Ascending aorta (tissue), 2 donors: ENCODE measurements at regions not wholly inside any gene's neighbourhood (a gene's known extent, or its start where the extent isn't known, plus 50 kb on each side); places are given as distances from the start of the nearest gene placed in this dataset.

Experiments
- DNase-seq, 2 donors: peaks; one replicate each; pipeline ENCODE4 v3.0.0-alpha.2; 2019; ENCODE audit warnings: low spot score in 2 of 2
- H3K27ac ChIP-seq, 2 donors: fragments of 200-600 bp; sonication (generic); one replicate each; pipeline ENCODE4 v1.5.1; 2016 to 2017; ENCODE audit warnings: mild to moderate bottlenecking in 1 of 2
- H3K27me3 ChIP-seq: fragments of 200-600 bp; sonication (generic); one replicate; pipeline ENCODE4 v1.5.1; 2017
- H3K36me3 ChIP-seq, 2 donors: fragments of 200-600 bp; sonication (generic); one replicate each; pipeline ENCODE4 v1.5.1; 2016
- H3K4me1 ChIP-seq, 2 donors: fragments of 200-600 bp; sonication (generic); one replicate each; pipeline ENCODE4 v1.5.1; 2016 to 2017; ENCODE audit warnings: mild to moderate bottlenecking in 1 of 2
- H3K4me3 ChIP-seq, 2 donors: fragments of 200-600 bp; sonication (generic); one replicate each; pipeline ENCODE4 v1.5.1; 2016 to 2017; ENCODE audit warnings: mild to moderate bottlenecking in 1 of 2
- H3K9me3 ChIP-seq, 2 donors: fragments of 200-600 bp; sonication (generic); one replicate each; pipeline ENCODE4 v1.5.1; 2016
- intact Hi-C: fragments of 100-400 bp; cut with DNase I; formaldehyde crosslinking; loops from one replicate; pipeline ENCODE4 v1.15.1; 2023
- TF ChIP-seq, protein P1 (sequence below), 3 experiments: fragments of 200-600 bp in 2 of 3; fragments of 450-650 bp in 1 of 3; sonication (generic) in 2 of 3; IDR thresholded peaks; one replicate each; pipeline ENCODE4 v1.5.1; 2016 to 2019; ENCODE audit warnings: antibody characterized with exemption in 3 of 3, mild to moderate bottlenecking in 1 of 3, moderate library complexity in 1 of 3

DNA sequence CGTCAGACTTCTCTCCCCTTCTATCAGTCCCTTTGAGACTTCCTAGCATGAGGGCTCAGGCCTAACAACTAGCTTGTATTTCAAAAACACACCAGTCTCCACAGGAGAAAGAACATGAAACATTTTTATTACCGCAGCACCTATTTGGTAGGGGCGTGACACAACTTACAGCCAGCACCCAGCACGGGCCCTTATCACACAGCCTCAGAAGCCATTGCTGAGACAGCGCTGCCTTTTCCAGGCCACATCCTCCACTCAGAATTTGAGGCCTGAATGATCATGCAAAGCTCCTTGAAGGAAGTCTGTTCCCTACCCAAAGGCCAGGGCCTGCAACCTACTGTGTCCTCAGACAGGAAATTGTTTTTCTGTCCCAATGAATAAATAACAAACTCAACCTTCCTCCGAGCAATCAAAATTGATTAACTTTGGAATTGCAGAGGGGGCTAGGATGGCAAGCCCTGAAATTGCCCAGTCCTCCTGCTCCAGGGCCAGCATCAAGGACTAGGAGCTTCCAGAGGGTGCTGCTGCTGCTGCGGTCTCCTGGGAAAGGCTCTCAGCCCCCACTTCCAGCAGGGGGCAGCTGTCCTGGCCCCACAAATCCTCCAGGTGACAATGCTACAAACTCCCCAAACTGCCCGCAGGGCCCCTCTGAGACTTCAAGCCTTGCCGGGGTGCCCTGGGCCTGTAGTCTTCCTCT is 94.3 kb upstream of the GALNT2 start:
- Histone ChIP-seq H3K4me3 (no peak overlapping the region), H3K4me1 (no peaks in the 10 kb centered on the region), H3K36me3 (no peaks in the 10 kb centered on the region), H3K27ac (no peak overlapping the region), H3K27me3 (no peaks in the 10 kb centered on the region), H3K9me3 (peaks cover 7 to 14% of the 10 kb centered on the region in 2 donors)
- DNase-seq, result no peak
- intact Hi-C loops, result no loop called here
- TF ChIP-seq, protein P1, sequence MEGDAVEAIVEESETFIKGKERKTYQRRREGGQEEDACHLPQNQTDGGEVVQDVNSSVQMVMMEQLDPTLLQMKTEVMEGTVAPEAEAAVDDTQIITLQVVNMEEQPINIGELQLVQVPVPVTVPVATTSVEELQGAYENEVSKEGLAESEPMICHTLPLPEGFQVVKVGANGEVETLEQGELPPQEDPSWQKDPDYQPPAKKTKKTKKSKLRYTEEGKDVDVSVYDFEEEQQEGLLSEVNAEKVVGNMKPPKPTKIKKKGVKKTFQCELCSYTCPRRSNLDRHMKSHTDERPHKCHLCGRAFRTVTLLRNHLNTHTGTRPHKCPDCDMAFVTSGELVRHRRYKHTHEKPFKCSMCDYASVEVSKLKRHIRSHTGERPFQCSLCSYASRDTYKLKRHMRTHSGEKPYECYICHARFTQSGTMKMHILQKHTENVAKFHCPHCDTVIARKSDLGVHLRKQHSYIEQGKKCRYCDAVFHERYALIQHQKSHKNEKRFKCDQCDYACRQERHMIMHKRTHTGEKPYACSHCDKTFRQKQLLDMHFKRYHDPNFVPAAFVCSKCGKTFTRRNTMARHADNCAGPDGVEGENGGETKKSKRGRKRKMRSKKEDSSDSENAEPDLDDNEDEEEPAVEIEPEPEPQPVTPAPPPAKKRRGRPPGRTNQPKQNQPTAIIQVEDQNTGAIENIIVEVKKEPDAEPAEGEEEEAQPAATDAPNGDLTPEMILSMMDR (IDR thresholded peaks at IDR 0.05), result peak in 1 of 3 experiments; percentile 5

DNA sequence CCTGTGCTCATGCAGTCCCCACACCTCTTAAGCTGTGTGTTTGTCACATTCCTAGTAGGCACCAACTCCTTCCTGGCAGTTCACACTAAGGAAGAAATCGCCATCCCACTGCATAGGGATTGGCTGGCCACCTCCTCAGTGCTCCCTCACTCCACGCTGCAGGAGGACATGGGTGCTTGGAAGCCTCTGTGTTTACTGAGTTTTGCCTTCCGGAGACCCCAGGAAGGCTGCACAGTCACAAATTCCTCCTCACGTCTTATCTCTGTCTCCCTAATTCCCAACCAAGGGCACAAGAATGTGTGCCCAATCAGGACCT is 93.8 kb upstream of the GALNT2 start:
- no peak for DNase-seq
- intact Hi-C loops, result no loop called here
- TF ChIP-seq, protein P1 (IDR thresholded peaks at IDR 0.05), result no peak
- Histone ChIP-seq H3K9me3 (peaks cover 7 to 18% of the 10 kb centered on the region in 2 donors), H3K4me1 (no peaks in the 10 kb centered on the region), H3K27ac (no peak overlapping the region), H3K27me3 (no peaks in the 10 kb centered on the region), H3K4me3 (no peak overlapping the region), H3K36me3 (no peaks in the 10 kb centered on the region)

DNA sequence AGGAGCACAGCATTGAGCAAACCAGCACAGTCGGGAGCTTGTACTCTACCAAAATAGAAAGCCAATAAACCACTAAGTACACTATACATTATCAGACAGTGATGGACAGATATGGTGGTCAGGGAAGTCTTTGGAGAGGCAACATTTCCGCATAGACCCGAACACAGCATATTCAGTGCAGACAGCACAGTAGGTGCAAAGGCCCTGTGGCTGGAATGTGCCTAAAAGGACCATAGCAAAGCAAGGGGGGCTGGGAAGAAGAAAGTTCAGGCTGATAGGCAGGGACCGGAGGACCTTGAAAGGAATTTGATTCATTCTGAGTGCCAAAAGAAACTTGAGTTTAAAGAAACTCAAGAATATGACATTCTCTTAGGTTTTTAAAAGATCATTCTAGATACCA is 92.0 kb upstream of the GALNT2 start:
- no peaks in the 10 kb centered on the region for H3K27me3 ChIP-seq
- no peak overlapping the region for H3K27ac ChIP-seq
- no peaks in the 10 kb centered on the region for H3K4me1 ChIP-seq
- TF ChIP-seq, protein P1 (IDR thresholded peaks at IDR 0.05), result no peak
- intact Hi-C loops, result no loop called here
- no peaks in the 10 kb centered on the region for H3K36me3 ChIP-seq
- DNase-seq, result no peak
- no peak overlapping the region for H3K4me3 ChIP-seq
- peaks cover 7 to 18% of the 10 kb centered on the region in 2 donors for H3K9me3 ChIP-seq

DNA sequence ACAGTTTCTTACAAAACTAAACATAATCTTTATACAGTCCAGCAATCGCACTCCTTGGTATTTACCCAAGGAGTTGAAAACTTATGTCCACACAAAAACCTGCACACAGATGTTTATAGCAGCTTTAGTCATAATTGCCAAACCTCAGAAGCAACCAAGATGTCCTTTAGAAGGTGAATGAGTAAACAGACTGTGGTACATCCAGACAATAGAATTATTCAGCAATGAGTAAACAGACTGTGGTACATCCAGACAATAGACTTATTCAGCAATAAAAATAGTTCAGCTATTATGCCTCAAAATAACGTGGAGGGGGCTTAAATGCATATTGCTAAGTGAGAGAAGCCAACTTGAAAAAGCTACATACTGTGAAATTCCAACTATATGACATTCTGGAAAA is 87.0 kb upstream of the GALNT2 start:
- TF ChIP-seq, protein P1 (IDR thresholded peaks at IDR 0.05), result no peak
- intact Hi-C loops, result no loop called here

DNA sequence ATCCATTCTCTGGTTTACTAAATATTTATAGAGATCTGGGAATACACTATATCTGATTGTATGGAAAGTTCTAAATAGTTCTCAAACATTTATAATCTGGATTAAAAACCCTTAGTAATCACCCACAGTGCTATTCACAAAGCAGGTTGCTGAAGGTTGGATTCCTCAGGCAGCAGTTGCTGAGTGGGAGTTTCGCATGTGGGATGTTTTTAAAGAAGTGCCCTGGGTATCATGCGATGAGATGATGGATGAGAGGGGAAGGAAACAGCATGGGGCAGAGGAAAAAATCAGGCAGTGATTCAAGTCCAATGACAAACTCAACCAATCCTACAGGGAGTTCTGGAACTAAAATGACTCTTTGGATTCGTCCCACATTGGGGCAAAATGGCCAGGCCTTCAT is 85.3 kb upstream of the GALNT2 start:
- H3K36me3 ChIP-seq, result no peaks in the 10 kb centered on the region
- no peak overlapping the region for H3K27ac ChIP-seq
- TF ChIP-seq, protein P1 (IDR thresholded peaks at IDR 0.05), result no peak
- no peaks in the 10 kb centered on the region for H3K27me3 ChIP-seq
- H3K9me3 ChIP-seq, result peaks cover 0 to 10% of the 10 kb centered on the region in 2 donors
- intact Hi-C loops, result no loop called here
- no peaks in the 10 kb centered on the region for H3K4me1 ChIP-seq
- DNase-seq, result no peak
- H3K4me3 ChIP-seq, result no peak overlapping the region

More for the DNA sequence above, 87.0 kb upstream of the GALNT2 start:
- H3K4me1 ChIP-seq, result no peaks in the 10 kb centered on the region
- peaks cover 7 to 18% of the 10 kb centered on the region in 2 donors for H3K9me3 ChIP-seq
- no peak for DNase-seq
- H3K27me3 ChIP-seq, result no peaks in the 10 kb centered on the region
- H3K4me3 ChIP-seq, result no peak overlapping the region
- no peaks in the 10 kb centered on the region for H3K36me3 ChIP-seq
- no peak overlapping the region for H3K27ac ChIP-seq
